C4-2B (cell line): ENCODE measurements at regions not wholly inside any gene's neighbourhood (a gene's known extent, or its start where the extent isn't known, plus 50 kb on each side); places are given as distances from the start of the nearest gene placed in this dataset.

Experiments used
- H3K27ac ChIP-seq: fragments of 450-650 bp; 2 replicates; pipeline ENCODE4 v1.5.1; 2017
- CTCF ChIP-seq: fragments of 450-650 bp; conservative IDR thresholded peaks from 2 replicates; pipeline ENCODE4 v1.5.1; 2017; ENCODE audit warnings: mild to moderate bottlenecking
- ZFX ChIP-seq: fragments of 450-650 bp; IDR thresholded peaks from 2 replicates; pipeline ENCODE4 v1.6.1; 2017

GRCh38 chr3:72448858-72449257 is 399.4 kb downstream of the SHQ1 start:
- TF ChIP-seq CTCF (no peak), ZFX (no peak)
- H3K27ac ChIP-seq = peak overlapping the region; percentile 96

- peak overlapping the region; percentile 96 for H3K27ac ChIP-seq
Observed at GRCh38 chr3:72448375-72448823, 399.8 kb downstream of the SHQ1 start.

GRCh38 chr3:72447059-72447946 is 400.9 kb downstream of the SHQ1 start:
- peak; percentile 41; the same call in 1 of the 2 replicates for TF ChIP-seq ZFX
- no peak for TF ChIP-seq CTCF
- peak overlapping the region; percentile 96 for H3K27ac ChIP-seq

More at GRCh38 chr3:72448375-72448823, 399.8 kb downstream of the SHQ1 start:
- no peak for TF ChIP-seq CTCF

- H3K27ac ChIP-seq = peak within 1 kb of the TSS; percentile 96
- TF ChIP-seq ZFX (no peak), CTCF (0 out of 2 replicates have a peak, but pooled peaks have one; percentile 6)
Observed at GRCh38 chr3:72446218-72447058, 401.8 kb downstream of the SHQ1 start, which contains the start of gene RYBP. Gene RYBP (minus strand): TSS chr3:72446621.

- no peak overlapping the region for H3K27ac ChIP-seq
- no peak for TF ChIP-seq ZFX
- no peak for TF ChIP-seq CTCF
Observed at GRCh38 chr3:72445827-72446217, 402.4 kb downstream of the SHQ1 start.

- TF ChIP-seq ZFX (no peak), CTCF (no peak)
- H3K27ac ChIP-seq = no peak overlapping the region
Observed at GRCh38 chr3:72444656-72445223, 403.5 kb downstream of the SHQ1 start.
